Left hindlimb (tissue), 1 donor: ENCODE measurements at regions not wholly inside any gene's neighbourhood (a gene's known extent, or its start where the extent isn't known, plus 50 kb on each side); places are given as distances from the start of the nearest gene placed in this dataset.
A peak's percentile ranks its signal among the peaks of the same experiment; 100 is the strongest.

Source experiments
- DNase-seq: peaks from one replicate; pipeline ENCODE4 v3.0.0-alpha.2; 2018

DNA sequence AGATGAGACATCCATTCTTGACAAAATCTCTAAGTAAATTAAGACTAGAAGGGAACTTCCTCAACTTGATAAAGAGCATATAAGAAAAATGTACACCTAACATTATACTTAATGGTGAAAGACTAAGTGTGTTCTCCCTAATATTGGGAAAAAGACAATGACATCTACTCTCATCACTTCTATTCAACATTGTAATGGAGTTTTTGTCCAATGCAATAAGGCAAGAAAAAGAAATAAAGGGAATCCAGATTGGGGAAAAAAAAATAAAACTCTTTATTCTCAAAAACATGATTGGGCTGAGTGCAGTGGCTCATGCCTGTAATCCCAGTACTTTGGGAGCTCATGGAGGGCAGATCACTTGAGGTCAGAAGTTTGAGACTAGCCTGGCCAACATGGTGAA lies 131.1 kb upstream of the JUN start:
- DNase-seq: no peak

DNA sequence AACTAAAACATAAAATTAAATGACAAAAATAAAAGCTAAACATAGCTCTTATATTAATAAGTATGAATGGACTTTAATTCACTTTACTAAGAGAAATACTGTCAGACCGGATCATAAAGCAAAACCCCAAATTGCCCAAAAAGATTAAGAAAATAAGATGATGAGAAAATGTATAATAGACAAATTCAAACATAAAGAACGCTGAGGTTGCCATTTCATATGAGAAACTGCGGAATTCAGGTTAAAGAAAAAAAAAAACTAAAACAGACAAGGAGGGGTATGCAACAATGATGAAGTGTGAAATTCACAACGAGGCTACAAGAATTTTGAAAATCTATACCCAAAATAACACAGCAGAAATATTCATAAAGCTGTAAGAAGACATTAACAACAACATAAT lies 133.6 kb upstream of the JUN start:
- DNase-seq: no peak

DNA sequence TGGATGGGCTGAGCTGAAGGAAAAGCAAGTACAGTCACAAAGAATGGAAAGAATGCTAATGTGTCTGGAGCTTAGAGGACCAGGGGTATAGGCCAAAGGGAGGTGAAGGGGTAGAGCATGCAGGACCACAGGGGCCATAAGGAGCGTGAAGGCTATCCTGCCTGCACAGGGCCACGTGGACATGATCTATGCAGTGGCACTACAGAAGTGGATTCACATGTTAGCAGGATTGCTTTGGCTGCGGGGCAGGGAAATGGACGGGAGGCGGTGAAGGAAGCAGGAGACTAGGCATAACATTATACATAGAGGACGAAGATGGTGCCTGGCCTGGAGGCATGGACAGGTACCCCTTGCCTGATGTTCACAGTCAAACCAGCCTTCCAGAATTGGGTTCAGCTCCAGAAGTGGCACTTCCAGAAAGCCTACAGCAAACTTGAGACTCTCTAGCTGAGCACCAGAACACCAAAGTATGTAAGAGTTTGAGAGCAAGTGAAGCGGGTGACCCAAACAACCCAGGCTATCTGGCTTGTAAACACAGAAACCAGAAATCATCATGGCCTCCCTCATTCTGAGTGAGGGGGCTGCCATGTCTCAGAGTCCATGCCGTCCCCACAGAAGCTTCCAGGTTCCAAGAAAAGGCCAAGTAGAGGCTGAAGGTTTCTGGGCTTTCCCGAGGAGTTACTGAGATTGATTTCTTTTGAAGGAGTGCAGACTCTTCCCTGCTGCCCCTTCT lies 135.5 kb upstream of the JUN start:
- DNase-seq: no peak

DNA sequence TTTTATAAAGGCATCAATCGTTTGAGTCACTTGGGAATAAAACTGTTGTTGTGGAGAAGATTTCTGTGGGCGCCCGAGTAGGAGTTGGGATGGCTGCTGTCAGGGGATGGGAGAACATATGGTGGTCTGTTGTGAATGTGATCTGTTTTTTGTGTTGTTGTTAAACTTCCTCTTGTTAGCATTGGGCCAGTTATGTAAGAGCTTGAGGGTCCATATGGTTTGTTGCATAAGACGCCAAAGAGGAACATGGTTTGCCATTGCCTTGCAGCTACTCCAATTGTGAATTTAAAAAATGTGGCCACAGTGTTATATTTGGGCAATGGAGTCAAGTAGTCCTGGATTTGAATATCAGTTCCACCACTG lies 136.1 kb upstream of the JUN start:
- no peak for DNase-seq

DNA sequence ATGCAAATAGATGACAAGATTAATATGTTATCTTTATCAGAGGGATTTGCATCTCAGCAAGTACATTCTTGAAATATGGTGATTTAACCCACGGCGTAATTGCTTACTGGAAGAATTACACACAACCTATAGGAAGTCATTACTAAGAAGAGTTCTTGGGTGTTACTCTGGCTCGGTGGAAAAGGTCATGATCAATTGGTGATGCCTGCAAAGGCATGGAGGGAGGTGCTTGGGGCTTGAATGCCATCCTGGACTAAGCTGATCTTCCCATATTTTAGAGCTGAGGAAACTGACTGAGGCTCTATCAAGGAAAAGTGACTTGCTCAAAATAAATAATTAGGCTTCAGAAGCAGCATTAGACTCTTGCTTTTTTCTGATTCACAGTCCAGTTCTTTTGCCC lies 137.5 kb upstream of the JUN start:
- DNase-seq: no peak

DNA sequence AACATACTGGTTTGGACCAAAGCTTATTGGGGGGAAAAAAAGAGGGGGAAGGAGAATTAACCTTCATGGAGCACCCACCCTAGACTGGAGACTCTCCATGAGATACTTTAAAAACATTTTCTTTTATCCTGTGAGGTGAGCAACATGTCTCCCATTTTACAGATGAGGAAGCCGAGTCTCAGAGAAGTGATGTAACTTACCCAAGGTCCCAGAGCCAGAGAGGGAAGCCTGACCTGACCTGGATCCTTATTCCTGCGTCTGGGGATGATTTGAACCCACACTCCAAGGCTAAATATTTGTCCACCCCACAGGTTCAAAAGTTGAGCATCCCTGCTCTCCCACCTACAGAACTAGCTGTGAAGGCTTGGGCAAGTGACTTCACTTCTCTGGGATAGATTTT lies 137.9 kb upstream of the JUN start:
- DNase-seq: no peak

DNA sequence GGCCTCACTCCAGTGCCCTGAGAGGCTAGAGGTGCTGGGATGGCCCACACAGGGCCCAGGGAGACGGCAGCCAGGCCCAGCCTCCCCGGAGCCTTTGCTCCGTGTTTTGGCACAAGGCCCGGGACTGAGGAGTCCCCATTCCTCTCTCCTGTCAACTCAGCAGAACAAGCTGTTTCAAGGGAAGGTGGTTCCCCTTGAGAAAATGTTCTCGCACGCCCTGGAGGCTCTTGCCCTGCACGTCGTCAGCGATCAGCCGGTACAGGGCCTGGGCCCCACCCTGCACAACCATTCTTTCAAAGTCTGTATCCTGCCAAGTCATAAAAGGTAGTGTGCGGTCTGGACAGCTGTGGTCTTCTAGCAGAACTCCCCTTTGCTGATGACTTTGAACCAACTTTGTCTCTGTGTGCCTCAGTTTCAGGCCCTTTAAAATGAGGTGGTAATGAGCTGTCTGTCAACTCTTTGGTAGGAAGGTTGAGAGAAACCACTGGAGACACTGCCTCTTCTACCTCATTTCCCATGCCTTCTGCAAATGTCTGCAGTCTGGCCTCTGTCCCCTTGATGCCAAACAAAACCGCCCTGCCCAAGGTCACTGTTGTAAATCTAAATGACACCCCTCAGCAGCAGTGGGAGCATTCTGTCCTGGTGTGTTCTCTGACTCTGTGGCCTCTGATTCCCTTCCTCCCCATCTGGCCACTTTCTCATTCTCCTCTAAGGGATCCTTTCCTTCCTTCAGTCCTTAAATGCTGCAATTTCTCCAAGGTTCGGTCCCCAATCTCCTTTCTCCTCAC lies 138.6 kb upstream of the JUN start:
- DNase-seq: peak; percentile 53

DNA sequence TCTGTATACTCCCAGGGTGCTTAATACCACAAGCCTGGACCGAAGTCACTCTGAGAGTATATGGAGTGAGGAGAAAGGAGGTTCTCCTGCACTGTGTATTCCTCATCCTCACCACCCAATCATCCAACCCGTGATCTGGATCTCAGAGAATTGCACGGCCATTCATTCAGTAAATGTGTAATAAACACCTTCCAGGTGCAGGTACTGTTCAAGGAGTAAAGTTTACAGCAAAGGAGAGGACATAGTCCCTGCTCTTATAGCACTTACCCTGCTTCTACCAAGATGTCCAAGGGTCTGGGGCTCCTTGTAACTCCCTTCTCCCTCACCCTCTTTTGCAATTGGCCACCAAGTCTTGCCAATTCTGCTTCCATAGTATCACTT lies 139.2 kb upstream of the JUN start:
- no peak for DNase-seq

DNA sequence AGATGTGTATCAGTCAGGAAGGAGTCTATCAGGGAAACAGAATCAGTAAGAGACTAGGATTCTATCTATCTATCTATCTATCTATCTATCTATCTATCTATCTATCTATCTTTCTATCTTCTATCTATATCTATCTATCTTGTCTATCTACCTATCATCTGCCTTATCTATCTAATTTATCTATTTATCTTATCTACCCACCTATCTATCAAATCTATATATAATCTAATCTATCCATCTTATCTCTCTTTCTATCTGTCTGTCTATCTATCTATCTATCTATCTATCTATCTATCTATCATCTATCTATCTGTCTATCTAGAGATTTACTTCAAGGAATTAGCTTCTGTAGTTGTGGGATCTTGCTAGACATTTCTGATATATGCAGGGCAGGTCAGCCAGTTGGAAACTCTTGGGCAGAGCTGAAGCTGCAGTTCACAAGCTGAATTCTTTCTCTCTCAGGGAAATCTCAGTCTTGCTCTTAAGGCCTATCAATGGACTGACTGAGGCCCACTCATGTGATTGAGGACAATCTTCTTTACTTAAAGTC lies 140.2 kb upstream of the JUN start:
- DNase-seq: no peak

DNA sequence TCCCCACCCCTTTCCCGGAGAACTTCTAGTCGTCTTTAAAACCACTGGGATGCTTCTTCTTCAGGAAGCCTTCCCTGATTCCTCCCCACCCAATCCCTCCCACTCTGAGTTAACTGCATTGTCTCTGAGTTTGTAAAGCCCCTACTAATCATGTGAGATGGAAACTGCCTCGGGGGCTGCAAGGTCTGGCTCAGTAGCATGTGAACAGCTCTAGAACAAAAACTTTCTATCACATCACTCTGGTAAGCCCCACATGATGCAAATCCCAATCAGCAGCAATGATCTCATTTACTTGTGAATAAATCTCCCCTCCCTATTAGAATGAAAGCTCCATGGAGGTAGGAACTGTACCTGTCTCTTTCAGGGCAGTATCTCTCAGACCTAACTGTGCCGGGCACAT lies 141.0 kb upstream of the JUN start:
- DNase-seq: no peak

DNA sequence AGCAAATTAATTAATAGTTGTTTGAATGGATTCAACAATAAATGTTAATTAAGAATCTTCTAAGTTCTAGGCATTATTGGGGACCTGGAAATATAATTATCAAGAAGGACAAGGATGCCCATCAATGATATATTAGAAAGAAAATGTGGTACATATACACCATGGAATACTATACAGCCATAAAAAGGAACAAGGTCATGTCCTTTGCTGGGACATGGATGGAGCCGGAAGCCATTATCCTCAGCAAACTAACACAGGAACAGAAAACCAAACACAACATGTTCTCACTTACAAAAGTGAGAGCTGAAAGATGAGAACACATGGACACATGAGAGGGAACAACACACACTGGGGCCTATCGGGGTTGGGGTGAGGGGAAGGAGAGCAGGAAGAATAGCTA lies 141.4 kb upstream of the JUN start:
- no peak for DNase-seq

DNA sequence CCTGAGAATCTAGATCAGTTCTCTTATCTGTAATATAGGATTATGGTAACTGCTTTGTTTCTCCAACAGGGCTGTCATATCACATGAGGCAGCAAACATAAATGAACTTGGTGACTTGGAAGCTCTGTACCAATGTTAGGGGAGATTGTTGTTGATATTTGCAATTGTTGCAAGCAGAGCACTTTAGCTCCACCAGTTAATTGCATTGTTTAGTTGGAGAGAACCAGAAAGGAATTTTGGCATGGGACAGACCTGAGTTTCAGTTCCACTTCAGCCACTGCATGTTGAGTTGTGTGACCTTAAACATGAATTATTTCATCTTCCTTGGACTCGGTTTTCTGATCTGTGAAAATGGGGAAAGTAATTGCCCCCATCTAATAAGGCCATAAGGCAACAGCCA lies 142.3 kb upstream of the JUN start:
- DNase-seq: no peak

DNA sequence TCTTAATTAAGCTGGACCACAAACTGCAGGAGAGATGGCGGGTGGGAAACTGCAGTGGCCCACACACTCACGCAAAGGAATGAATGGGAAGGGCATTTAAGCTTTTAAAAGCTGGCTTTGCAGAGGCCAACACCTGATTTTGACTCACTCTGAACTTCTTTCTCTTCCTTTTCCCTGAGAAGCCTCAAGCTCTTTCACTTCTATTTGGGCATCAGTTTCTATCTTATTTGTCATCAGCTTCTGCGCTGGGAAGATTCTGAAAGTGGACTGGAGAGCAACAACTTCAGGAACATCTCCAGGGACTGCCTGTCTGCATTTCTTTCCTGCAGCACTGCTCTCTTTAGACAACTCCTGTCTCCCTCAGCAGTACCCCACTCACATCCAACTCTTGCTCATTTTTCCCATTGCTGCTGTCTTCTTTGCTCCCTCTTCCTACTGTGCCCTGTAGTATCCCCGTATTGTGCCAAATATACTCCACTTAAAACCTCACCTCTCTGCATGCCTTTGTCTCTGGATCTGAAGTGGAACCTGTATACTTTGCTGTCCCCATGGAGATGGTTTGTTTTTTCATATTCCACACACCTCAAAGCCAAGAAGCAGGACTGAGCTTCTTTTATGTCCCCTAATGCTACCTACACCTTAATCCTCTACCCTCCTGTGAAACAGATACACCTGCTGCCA lies 143.3 kb upstream of the JUN start:
- no peak for DNase-seq

DNA sequence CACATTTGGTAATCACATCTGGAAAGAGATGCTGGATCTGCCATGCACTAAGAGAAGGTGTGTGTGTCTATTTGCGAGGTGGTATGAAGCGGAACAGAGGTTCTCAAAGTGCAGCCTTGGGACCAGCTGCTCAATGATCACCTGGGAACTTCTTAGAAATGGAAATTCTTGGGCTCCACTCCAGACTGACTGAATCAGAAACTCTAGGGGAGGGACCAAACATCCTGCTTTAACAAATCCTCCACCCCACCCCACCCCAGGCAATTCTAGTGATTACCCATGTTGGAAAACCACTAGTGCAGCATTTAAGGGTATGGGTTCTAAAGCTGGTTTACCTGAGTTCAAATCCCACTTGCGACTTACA lies 143.9 kb upstream of the JUN start:
- DNase-seq: no peak

DNA sequence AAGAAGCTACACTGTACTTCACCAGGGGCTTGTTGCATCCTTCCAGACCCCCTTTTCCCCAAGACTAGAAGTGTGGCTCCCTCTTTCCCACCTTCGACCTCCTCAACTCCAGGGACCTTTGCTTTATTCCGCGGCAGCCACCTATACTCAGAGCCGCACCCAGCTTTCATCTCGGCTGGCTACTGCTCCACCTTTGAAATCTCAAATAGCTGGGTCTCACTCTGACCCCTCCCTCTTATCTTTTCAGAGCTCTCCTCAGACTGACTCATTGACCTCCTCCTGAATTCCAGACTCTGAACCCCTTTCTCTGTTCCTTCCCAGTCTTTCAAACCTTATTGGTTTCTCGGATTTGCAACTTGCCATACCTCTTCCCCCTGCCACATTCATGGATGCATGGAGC lies 144.7 kb upstream of the JUN start:
- no peak for DNase-seq

DNA sequence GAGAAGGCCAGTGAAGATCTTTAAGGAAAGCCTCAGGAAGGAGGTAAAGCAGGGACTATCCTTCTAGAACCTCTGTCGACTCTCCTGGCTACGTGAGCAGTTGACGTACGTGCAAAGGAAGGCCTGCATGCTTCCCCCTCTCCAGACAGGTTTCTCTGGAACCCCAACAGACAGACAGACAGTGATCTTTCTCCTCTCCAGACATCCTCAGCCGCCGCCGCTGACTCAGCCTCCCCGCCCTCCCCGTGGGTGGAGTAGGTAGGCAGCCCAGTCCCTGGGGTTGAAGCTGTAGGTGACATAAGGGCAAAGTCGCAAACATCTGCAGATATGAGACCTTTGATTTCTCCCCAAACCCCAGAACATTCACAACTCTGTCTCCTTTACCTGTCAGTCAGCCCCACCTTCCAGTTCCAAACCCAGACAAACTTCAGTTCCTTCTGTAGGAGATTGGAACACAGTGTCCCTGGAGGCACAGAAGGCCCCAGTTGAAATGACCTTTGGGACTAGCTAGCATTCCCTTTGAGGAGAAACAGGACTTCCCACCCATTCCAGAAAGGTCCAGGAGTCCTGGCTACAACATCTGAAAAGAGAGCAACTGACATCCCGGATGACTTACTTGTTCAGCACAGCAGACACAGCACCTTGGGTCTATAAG lies 146.0 kb upstream of the JUN start:
- DNase-seq: no peak

DNA sequence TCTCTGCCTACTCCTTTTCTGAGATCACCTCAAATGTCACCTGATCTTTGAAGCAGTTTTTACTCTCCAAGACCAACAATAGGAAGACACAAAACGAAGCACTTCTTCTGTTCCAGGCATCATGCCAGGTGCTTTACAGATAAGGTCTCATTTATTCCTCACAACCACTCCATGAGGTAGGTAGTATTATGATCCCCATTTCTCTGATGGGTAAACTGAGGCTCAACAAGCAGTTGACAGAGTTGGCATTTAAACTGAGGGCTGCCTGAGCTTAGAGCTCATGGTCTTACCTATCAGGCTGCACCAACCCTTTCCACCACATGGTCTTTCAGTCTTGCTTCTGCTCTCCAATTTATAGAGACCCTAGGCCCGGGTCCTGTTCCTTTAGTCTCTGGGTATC lies 147.2 kb upstream of the JUN start:
- no peak for DNase-seq

DNA sequence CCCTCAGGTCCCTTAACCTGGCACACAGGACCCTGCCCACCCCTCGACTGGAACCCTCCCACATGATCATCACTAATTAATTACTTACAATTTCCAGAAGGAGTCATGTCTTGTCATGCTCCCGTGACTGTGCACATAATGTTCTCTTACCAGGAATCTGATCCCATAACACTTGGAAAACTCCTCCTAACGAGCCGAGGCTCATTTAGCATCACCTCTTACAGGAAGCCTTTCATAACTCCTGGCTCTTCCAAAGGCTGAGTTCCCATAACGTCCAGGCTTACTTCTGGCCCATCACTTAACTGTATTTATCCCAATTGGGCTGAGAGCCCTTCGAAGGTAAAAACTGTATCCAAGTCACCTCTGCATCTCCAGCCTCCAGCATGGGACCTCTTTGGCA lies 147.9 kb upstream of the JUN start:
- DNase-seq: no peak

DNA sequence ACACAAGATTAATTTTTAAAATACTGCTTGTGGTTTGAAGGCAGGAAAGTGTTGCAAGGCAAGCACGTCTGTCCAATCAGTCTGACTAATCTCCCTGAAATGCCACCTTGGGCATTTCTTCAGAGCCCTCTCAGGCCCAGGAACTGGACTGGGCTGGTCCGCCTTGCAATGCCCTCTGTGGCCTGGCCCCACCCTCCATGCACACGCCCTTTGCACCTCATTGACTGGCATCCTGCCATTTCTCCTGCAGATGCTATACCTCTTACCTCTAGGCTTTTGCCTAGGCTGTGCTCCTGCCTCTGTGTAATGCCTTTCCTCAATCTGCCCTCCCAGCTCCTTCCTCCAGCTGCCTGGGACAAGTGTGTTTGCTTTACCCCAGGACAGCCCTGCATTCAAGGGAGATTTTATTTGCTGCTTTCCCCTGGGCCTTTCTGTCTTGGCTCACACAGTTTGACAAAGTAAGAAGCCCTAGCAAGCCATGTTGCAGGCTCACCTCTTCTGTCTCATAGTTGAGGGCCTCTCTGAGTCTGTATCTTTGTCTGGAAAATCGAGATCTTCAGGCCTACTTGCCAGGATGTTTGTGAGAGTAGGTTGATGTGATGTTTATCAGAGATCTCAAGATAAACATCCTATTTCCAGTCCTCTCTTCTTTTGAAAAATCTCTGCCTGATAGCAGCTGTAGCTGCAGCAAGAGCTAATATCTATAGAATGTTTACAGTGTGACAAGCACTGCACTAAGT lies 149.2 kb upstream of the JUN start:
- no peak for DNase-seq

DNA sequence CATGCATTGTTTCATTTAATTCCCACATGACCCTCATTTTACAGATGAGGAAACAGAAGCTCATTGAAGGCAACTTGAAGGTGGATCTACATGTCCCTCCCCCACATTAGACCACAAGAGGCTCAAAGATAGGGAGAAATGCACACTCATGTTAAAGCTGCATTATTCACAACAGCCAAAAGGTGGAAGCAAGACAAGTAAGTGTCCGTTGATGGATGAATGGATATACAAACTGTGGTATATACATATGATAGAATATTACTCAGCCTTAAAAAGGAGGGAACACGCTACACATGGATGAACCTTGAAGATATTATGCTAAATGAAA lies 149.7 kb upstream of the JUN start:
- no peak for DNase-seq

DNA sequence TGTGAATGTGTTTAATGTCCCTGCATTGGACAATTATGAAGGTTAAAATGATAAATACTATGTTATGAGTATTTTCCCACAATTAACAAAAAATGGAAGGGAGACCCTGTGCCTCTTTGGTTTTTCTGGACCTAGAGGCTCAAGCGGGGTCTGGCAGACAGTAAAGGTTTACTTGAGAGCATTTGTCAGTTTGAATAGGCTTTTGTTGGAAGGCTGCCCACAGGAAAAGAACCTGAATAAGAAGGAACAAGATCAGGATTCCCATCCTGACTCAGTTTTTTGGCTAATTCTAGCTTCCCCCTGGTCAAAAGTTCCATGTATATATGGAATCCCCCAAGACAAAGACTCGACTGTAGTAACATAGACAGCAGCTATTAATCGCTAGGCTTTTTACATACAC lies 150.9 kb upstream of the JUN start:
- no peak for DNase-seq

DNA sequence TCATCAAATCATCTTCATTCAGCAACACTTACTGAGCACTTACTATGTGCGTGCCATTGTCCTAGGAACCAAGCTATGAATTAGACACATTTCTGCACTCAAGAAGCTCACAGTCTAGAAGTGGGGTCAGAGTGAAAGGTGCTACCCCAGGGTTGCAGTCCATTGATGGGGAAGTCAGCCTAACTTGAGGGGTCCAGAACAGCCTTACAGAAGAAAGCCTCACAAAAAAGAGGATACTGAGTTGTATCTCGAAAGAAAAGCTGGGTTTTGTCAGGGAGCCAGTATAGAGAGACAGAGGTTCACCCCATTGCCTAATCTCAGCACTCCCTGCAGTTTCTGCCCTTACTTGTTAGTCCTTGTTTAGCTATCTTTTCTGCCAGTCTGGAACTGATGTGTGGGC lies 153.1 kb upstream of the JUN start:
- no peak for DNase-seq

DNA sequence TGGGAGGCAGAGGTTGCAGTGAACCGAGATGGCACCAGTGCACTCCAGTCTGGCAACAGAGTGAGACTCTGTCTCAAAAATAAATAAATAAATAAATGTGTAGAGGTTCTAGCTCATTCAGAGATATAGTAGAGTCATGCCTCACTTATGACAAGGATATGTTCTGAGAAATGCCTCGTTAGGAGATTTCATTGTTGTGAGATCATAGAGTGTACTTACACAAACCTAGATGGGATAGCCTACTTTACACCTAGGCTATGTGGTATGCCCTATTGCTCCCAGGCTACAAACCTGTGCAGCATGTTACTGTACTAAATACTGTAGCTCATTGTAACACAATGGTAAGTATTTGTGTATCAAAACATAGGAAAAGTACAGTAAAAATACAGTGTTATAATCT lies 155.3 kb upstream of the JUN start:
- no peak for DNase-seq
